ENCODE measurements at regions not wholly inside any gene's neighbourhood (a gene's known extent, or its start where the extent isn't known, plus 50 kb on each side); places are given as distances from the start of the nearest gene placed in this dataset.

GRCh38 chr5:129853588-129853987, 50.7 kb upstream of the CHSY3 start:
- no peaks in the 10 kb centered on the region for H3K36me3 Mint-ChIP-seq
- H3K4me3 Mint-ChIP-seq: no peak overlapping the region
- H3K27ac Mint-ChIP-seq: no peak overlapping the region

More at GRCh38 chr5:129853588-129853987, 50.7 kb upstream of the CHSY3 start:
- TF ChIP-seq CTCF (conservative IDR thresholded peaks at IDR 0.05): no peak
- H3K4me1 Mint-ChIP-seq (ENCODE audit: unreplicated experiment): no peaks in the 10 kb centered on the region
- no peaks in the 10 kb centered on the region for H3K9me3 Mint-ChIP-seq
- H3K27me3 Mint-ChIP-seq: peaks cover 9% of the 10 kb centered on the region
- no peak for DNase-seq (ENCODE audit: extremely low spot score, unreplicated experiment)

All from type B pancreatic cell (in vitro differentiated cells).